Loucy (cell line): ENCODE measurements at regions not wholly inside any gene's neighbourhood (a gene's known extent, or its start where the extent isn't known, plus 50 kb on each side); places are given as distances from the start of the nearest gene placed in this dataset.
"Not testable (repeated sequence)": the region's sequence is repeated elsewhere in the genome, so short reads cannot be mapped to it uniquely, and the experiment has no call there.

Experiments
- H2AFZ ChIP-seq: fragments of 200-600 bp; sonication (generic); 2 replicates; pipeline ENCODE4 v1.6.0; 2016; ENCODE audit warnings: antibody characterized with exemption, mild to moderate bottlenecking, low read length, moderate library complexity
- H3F3A ChIP-seq: fragments of 200-600 bp; 2 replicates; pipeline ENCODE4 v1.6.0; 2016; ENCODE audit warnings: antibody characterized with exemption, low read depth, mild to moderate bottlenecking
- H3K27me3 ChIP-seq: fragments of 200-600 bp; sonication (generic); 2 replicates; pipeline ENCODE4 v1.6.1; 2014; ENCODE audit warnings: low read length, mild to moderate bottlenecking; ENCODE audit not compliant: insufficient read depth, poor library complexity, severe bottlenecking
- H3K36me3 ChIP-seq: fragments of 200-600 bp; sonication (generic); 2 replicates; pipeline ENCODE4 v1.6.1; 2016; ENCODE audit warnings: low read length; ENCODE audit not compliant: insufficient read depth
- H3K4me1 ChIP-seq: fragments of 200-600 bp; sonication (generic); 2 replicates; pipeline ENCODE4 v1.5.1; 2014; ENCODE audit warnings: low read length, mild to moderate bottlenecking; ENCODE audit not compliant: insufficient read depth, poor library complexity, severe bottlenecking
- H3K4me2 ChIP-seq: fragments of 200-600 bp; sonication (generic); 2 replicates; pipeline ENCODE4 v1.6.0; 2014; ENCODE audit warnings: antibody characterized with exemption, low read length, low read depth, mild to moderate bottlenecking; ENCODE audit not compliant: poor library complexity, severe bottlenecking
- H3K4me3 ChIP-seq: fragments of 200-600 bp; sonication (generic); 2 replicates; pipeline ENCODE4 v1.5.1; 2014; ENCODE audit warnings: low read length, mild to moderate bottlenecking, mixed read lengths; ENCODE audit not compliant: poor library complexity, severe bottlenecking
- H3K79me2 ChIP-seq: fragments of 200-600 bp; sonication (generic); 2 replicates; pipeline ENCODE4 v1.6.1; 2014; ENCODE audit warnings: low read length; ENCODE audit not compliant: insufficient read depth
- H3K9ac ChIP-seq: fragments of 200-600 bp; sonication (generic); 2 replicates; pipeline ENCODE4 v1.6.0; 2014; ENCODE audit warnings: mild to moderate bottlenecking, low read depth, low read length, moderate library complexity; ENCODE audit not compliant: poor library complexity, severe bottlenecking
- H3K9me2 ChIP-seq: fragments of 200-600 bp; sonication (generic); replicated peaks from 2 replicates; pipeline ENCODE4 v1.6.1; 2016; ENCODE audit warnings: low read depth, low read length, mixed read lengths
- H3K9me3 ChIP-seq: fragments of 200-600 bp; sonication (generic); 2 replicates; pipeline ENCODE4 v1.6.1; 2014; ENCODE audit warnings: mild to moderate bottlenecking, antibody characterized with exemption, low read length, low read depth; ENCODE audit not compliant: insufficient read depth
- H4K20me1 ChIP-seq: fragments of 200-600 bp; sonication (generic); 2 replicates; pipeline ENCODE4 v1.6.0; 2014; ENCODE audit warnings: antibody characterized with exemption, low read length, mild to moderate bottlenecking; ENCODE audit not compliant: insufficient read depth, poor library complexity, severe bottlenecking
- EZH2phosphoT487 ChIP-seq: fragments of 200-600 bp; IDR thresholded peaks from 2 replicates; pipeline ENCODE4 v1.6.1; 2018; ENCODE audit warnings: antibody characterized with exemption, mild to moderate bottlenecking, moderate library complexity, borderline replicate concordance
- TF ChIP-seq, protein P1 (sequence below): fragments of 200-600 bp; sonication (generic); conservative IDR thresholded peaks from 2 replicates; pipeline ENCODE4 v1.5.1; 2014; ENCODE audit warnings: mild to moderate bottlenecking, antibody characterized with exemption, low read length

DNA sequence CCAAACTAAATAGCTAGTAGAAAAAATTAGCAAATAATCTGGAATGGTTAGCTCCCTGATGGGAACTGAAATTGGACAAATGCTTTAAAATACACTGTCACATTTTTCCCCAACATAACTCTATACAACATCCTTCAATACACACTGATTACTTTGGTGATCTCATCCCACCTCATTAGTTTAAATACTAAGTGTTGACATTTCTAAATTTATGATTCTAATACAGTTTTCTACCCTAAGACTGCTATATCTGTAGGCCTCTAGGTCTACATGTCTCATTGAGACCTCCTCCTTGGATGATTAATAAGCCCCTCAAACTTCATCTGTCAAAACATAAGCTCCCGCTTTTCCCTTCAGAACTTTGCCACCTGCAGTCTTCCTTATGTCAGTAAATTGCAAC lies 80.7 kb upstream of the SLITRK5 start:
- H2AFZ ChIP-seq, result no peak overlapping the region
- no peaks in the 10 kb centered on the region for H3F3A ChIP-seq
- H3K9ac ChIP-seq, result no peak overlapping the region
- H3K9me3 ChIP-seq, result no peaks in the 10 kb centered on the region
- H3K4me1 ChIP-seq, result no peaks in the 10 kb centered on the region
- H3K27me3 ChIP-seq, result no peaks in the 10 kb centered on the region
- H3K4me3 ChIP-seq, result no peak overlapping the region
- no peak overlapping the region for H3K4me2 ChIP-seq
- TF ChIP-seq, protein P1, sequence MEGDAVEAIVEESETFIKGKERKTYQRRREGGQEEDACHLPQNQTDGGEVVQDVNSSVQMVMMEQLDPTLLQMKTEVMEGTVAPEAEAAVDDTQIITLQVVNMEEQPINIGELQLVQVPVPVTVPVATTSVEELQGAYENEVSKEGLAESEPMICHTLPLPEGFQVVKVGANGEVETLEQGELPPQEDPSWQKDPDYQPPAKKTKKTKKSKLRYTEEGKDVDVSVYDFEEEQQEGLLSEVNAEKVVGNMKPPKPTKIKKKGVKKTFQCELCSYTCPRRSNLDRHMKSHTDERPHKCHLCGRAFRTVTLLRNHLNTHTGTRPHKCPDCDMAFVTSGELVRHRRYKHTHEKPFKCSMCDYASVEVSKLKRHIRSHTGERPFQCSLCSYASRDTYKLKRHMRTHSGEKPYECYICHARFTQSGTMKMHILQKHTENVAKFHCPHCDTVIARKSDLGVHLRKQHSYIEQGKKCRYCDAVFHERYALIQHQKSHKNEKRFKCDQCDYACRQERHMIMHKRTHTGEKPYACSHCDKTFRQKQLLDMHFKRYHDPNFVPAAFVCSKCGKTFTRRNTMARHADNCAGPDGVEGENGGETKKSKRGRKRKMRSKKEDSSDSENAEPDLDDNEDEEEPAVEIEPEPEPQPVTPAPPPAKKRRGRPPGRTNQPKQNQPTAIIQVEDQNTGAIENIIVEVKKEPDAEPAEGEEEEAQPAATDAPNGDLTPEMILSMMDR, result no peak
- no peak for TF ChIP-seq EZH2phosphoT487
- no peaks in the 10 kb centered on the region for H3K36me3 ChIP-seq
- no peaks in the 10 kb centered on the region for H3K79me2 ChIP-seq
- H3K9me2 ChIP-seq, result no peaks in the 10 kb centered on the region
- H4K20me1 ChIP-seq, result no peaks in the 10 kb centered on the region

GRCh38 chr13:87604437-87604836 lies 66.7 kb upstream of the SLITRK5 start:
- H3K27me3 ChIP-seq, H3K9ac ChIP-seq, H3K4me1 ChIP-seq, H2AFZ ChIP-seq, H3K4me2 ChIP-seq, H3K9me2 ChIP-seq, H3K36me3 ChIP-seq, H3K79me2 ChIP-seq, H3K9me3 ChIP-seq, H3K4me3 ChIP-seq, H3F3A ChIP-seq, H4K20me1 ChIP-seq: not testable (repeated sequence)

GRCh38 chr13:87607266-87607665 lies 63.9 kb upstream of the SLITRK5 start:
- Histone ChIP-seq H3K9me3 (no peaks in the 10 kb centered on the region), H3K36me3 (no peaks in the 10 kb centered on the region), H3K4me2 (no peak overlapping the region), H2AFZ (no peak overlapping the region), H3K4me3 (no peak overlapping the region), H3K27me3 (no peaks in the 10 kb centered on the region), H3K9ac (no peak overlapping the region), H3K9me2 (no peaks in the 10 kb centered on the region), H3F3A (no peaks in the 10 kb centered on the region), H3K79me2 (no peaks in the 10 kb centered on the region), H3K4me1 (no peaks in the 10 kb centered on the region), H4K20me1 (no peaks in the 10 kb centered on the region)
- TF ChIP-seq EZH2phosphoT487, result no peak
- TF ChIP-seq, protein P1, result no peak

GRCh38 chr13:87614276-87614675 lies 56.9 kb upstream of the SLITRK5 start:
- no peaks in the 10 kb centered on the region for H4K20me1 ChIP-seq
- no peaks in the 10 kb centered on the region for H3K4me1 ChIP-seq
- no peaks in the 10 kb centered on the region for H3K9me2 ChIP-seq
- no peaks in the 10 kb centered on the region for H3K9me3 ChIP-seq
- H3K27me3 ChIP-seq, result no peaks in the 10 kb centered on the region
- H3K9ac ChIP-seq, result no peak overlapping the region
- H3F3A ChIP-seq, result no peaks in the 10 kb centered on the region
- no peak overlapping the region for H2AFZ ChIP-seq
- H3K4me2 ChIP-seq, result no peak overlapping the region
- no peak overlapping the region for H3K4me3 ChIP-seq
- H3K79me2 ChIP-seq, result no peaks in the 10 kb centered on the region
- TF ChIP-seq, protein P1, result no peak
- no peak for TF ChIP-seq EZH2phosphoT487
- no peaks in the 10 kb centered on the region for H3K36me3 ChIP-seq
